ENCODE measurements at regions not wholly inside any gene's neighbourhood (a gene's known extent, or its start where the extent isn't known, plus 50 kb on each side); places are given as distances from the start of the nearest gene placed in this dataset.

DNA sequence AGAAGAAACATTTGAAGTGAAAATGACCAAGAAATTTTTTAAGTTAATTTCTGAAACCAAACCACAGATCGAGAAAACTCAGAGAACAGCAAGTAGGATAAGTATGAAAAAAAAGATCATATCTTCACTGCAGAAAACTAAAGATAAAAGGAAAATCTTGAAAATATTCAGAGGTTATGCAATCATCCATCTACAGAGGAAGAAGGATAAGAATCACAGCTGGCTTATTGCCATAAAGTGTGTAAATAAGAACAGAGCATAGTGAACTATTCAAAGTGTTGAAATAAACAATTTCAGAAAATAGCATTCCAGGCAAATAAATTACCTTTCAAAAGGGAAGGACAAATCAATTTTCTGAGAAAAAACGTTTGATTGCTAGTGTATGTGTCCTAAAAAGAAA, 1191.7 kb upstream of the CDH6 start:
- TF ChIP-seq REST (IDR thresholded peaks at IDR 0.05; ENCODE audit: low read depth) (no peak), ZBTB7A (IDR thresholded peaks at IDR 0.05; ENCODE audit: low read depth) (no peak), YY1 (IDR thresholded peaks at IDR 0.05; ENCODE audit: low read depth) (no peak), TCF12 (IDR thresholded peaks at IDR 0.05; ENCODE audit: low read depth) (no peak), RAD21 (IDR thresholded peaks at IDR 0.05; ENCODE audit: low read depth) (no peak), EGR1 (IDR thresholded peaks at IDR 0.05) (no peak)
- TF ChIP-seq, protein P1, sequence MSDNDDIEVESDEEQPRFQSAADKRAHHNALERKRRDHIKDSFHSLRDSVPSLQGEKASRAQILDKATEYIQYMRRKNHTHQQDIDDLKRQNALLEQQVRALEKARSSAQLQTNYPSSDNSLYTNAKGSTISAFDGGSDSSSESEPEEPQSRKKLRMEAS (IDR thresholded peaks at IDR 0.05) = no peak

- TF ChIP-seq YY1 (IDR thresholded peaks at IDR 0.05; ENCODE audit: low read depth) = no peak
- TF ChIP-seq USF1 (IDR thresholded peaks at IDR 0.05) = no peak
- TF ChIP-seq, protein P1 (IDR thresholded peaks at IDR 0.05) = no peak
These were observed 1193.3 kb upstream of the CDH6 start for GRCh38 chr5:30000231-30000630.

- TF ChIP-seq, protein P1 (IDR thresholded peaks at IDR 0.05) = no peak
- TF ChIP-seq NFIC (IDR thresholded peaks at IDR 0.05) (no peak), TEAD4 (IDR thresholded peaks at IDR 0.05) (no peak), CREB1 (IDR thresholded peaks at IDR 0.05; ENCODE audit: low read depth) (no peak), TAF1 (IDR thresholded peaks at IDR 0.05; ENCODE audit: low read depth) (no peak), CEBPB (IDR thresholded peaks at IDR 0.05) (no peak), YY1 (IDR thresholded peaks at IDR 0.05; ENCODE audit: low read depth) (no peak), FOXM1 (IDR thresholded peaks at IDR 0.05; ENCODE audit: borderline replicate concordance, low read depth) (no peak), RAD21 (IDR thresholded peaks at IDR 0.05; ENCODE audit: low read depth) (no peak), ZBTB7A (IDR thresholded peaks at IDR 0.05; ENCODE audit: low read depth) (no peak), USF1 (IDR thresholded peaks at IDR 0.05) (no peak), REST (IDR thresholded peaks at IDR 0.05; ENCODE audit: low read depth) (no peak), EGR1 (IDR thresholded peaks at IDR 0.05) (no peak), TCF12 (IDR thresholded peaks at IDR 0.05; ENCODE audit: low read depth) (no peak), EP300 (IDR thresholded peaks at IDR 0.05; ENCODE audit: borderline replicate concordance) (no peak)
These were observed 1198.3 kb upstream of the CDH6 start for GRCh38 chr5:29995154-29995553.

- TF ChIP-seq EP300 (IDR thresholded peaks at IDR 0.05; ENCODE audit: borderline replicate concordance) = no peak
- TF ChIP-seq CEBPB (IDR thresholded peaks at IDR 0.05) = no peak
- TF ChIP-seq RAD21 (IDR thresholded peaks at IDR 0.05; ENCODE audit: low read depth) = no peak
- TF ChIP-seq USF1 (IDR thresholded peaks at IDR 0.05) = no peak
- no peak for TF ChIP-seq EGR1 (IDR thresholded peaks at IDR 0.05)
- TF ChIP-seq FOXM1 (IDR thresholded peaks at IDR 0.05; ENCODE audit: borderline replicate concordance, low read depth) = no peak
- TF ChIP-seq, protein P1 (IDR thresholded peaks at IDR 0.05) = no peak
- no peak for TF ChIP-seq TEAD4 (IDR thresholded peaks at IDR 0.05)
- TF ChIP-seq NFIC (IDR thresholded peaks at IDR 0.05) = no peak
- TF ChIP-seq ZBTB7A (IDR thresholded peaks at IDR 0.05; ENCODE audit: low read depth) = no peak
- TF ChIP-seq REST (IDR thresholded peaks at IDR 0.05; ENCODE audit: low read depth) = no peak
- no peak for TF ChIP-seq TAF1 (IDR thresholded peaks at IDR 0.05; ENCODE audit: low read depth)
- no peak for TF ChIP-seq CREB1 (IDR thresholded peaks at IDR 0.05; ENCODE audit: low read depth)
- TF ChIP-seq TCF12 (IDR thresholded peaks at IDR 0.05; ENCODE audit: low read depth) = no peak
- no peak for TF ChIP-seq YY1 (IDR thresholded peaks at IDR 0.05; ENCODE audit: low read depth)
These were observed 1199.0 kb upstream of the CDH6 start for GRCh38 chr5:29994519-29994918.

All from Ishikawa (cell line).